MM.1S (cell line): ENCODE measurements at regions not wholly inside any gene's neighbourhood (a gene's known extent, or its start where the extent isn't known, plus 50 kb on each side); places are given as distances from the start of the nearest gene placed in this dataset.

Experiments used
- EZH2 ChIP-seq: fragments of 300-600 bp; sonication (generic); optimal IDR thresholded peaks from 2 replicates; pipeline ENCODE3; 2017; ENCODE audit warnings: low read depth, mild to moderate bottlenecking, antibody characterized with exemption, low read length, mixed read lengths
- EZH2phosphoT487 ChIP-seq: fragments of 300-600 bp; sonication (generic); IDR thresholded peaks from 2 replicates; pipeline ENCODE4 v1.6.1; 2018; ENCODE audit warnings: antibody characterized with exemption, low read length
- TF ChIP-seq, protein P1 (sequence below): fragments of 300-600 bp; sonication (generic); IDR thresholded peaks from 2 replicates; pipeline ENCODE4 v1.5.1; 2016; ENCODE audit warnings: antibody characterized with exemption, low read length, mixed read lengths

DNA sequence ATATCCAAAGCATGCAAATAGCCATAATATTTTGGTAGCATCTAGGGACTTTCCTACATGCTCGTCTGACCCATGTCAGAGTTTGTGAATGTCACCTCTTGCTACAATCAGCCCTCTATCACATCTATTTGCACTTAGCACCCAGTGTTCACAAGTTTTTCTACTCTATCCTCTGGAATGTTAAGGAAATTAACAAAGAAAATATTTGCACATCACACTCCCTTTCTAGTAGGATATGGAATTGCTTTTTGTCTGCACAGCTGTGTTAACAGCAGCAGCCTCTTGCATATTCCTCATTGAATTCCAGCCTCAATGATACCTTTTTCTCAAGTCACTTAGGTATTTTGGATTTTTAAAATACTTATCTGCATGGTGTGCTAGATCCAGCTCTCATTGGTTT is 403.1 kb upstream of the SEMA3C start:
- TF ChIP-seq, protein P1, sequence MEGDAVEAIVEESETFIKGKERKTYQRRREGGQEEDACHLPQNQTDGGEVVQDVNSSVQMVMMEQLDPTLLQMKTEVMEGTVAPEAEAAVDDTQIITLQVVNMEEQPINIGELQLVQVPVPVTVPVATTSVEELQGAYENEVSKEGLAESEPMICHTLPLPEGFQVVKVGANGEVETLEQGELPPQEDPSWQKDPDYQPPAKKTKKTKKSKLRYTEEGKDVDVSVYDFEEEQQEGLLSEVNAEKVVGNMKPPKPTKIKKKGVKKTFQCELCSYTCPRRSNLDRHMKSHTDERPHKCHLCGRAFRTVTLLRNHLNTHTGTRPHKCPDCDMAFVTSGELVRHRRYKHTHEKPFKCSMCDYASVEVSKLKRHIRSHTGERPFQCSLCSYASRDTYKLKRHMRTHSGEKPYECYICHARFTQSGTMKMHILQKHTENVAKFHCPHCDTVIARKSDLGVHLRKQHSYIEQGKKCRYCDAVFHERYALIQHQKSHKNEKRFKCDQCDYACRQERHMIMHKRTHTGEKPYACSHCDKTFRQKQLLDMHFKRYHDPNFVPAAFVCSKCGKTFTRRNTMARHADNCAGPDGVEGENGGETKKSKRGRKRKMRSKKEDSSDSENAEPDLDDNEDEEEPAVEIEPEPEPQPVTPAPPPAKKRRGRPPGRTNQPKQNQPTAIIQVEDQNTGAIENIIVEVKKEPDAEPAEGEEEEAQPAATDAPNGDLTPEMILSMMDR: no peak
- TF ChIP-seq EZH2 (no peak), EZH2phosphoT487 (no peak)
